ENCODE measurements at regions not wholly inside any gene's neighbourhood (a gene's known extent, or its start where the extent isn't known, plus 50 kb on each side); places are given as distances from the start of the nearest gene placed in this dataset.

DNA sequence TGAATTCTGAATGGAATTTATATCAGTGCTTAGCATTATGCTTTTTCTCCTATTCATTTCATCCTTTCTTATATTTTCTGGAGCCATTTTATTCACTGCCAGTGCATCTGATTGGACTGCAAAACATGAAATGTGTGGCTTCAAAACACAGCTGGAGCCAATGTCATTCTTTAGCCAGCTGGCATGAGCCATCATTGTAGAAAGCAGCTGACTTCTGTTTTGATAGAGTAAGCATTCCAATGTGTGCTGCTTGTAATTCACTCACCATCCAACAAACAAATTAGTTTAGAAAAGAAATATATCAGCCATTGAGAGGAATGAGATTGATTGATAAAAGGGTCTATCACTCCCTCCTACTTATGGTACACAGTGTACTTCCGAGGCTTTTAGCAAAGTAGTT, 2616.0 kb downstream of the ARAP2 start:
- no peaks in the 10 kb centered on the region for H3K27me3 ChIP-seq (ENCODE audit: low read length)
- no peak overlapping the region for H3K27ac ChIP-seq (ENCODE audit: low read length)
- no peaks in the 10 kb centered on the region for H4K20me1 ChIP-seq (ENCODE audit: low read length)
- H3K4me2 ChIP-seq (ENCODE audit: low read length): no peak overlapping the region
- POLR2A ChIA-PET (ENCODE audit: unreplicated experiment): no interaction called here
- H3K4me3 ChIP-seq (ENCODE audit: low read length): no peak overlapping the region
- H3F3A ChIP-seq (ENCODE audit: low read length, unreplicated experiment): no peaks in the 10 kb centered on the region
- no TSS peak for BruUV-seq (replicated peaks)
- no peaks in the 10 kb centered on the region for H3K4me1 ChIP-seq (ENCODE audit: insufficient read depth, low read length)
- H2AFZ ChIP-seq (ENCODE audit: low read length): no peak overlapping the region
- no peaks in the 10 kb centered on the region for H3K9me3 ChIP-seq (ENCODE audit: low read length)
- DNase-seq (no peak), ATAC-seq (no peak)
- no peaks in the 10 kb centered on the region for H3K9me2 ChIP-seq (replicated peaks; ENCODE audit: low read length)
- no peaks in the 10 kb centered on the region for H3K79me2 ChIP-seq (ENCODE audit: low read length)
- intact Hi-C loops (cut with micrococcal nuclease): no loop called here
- H3K36me3 ChIP-seq (ENCODE audit: low read depth, low read length): no peaks in the 10 kb centered on the region
- H3K9ac ChIP-seq (ENCODE audit: low read length): no peak overlapping the region
- TF ChIP-seq, protein P1, sequence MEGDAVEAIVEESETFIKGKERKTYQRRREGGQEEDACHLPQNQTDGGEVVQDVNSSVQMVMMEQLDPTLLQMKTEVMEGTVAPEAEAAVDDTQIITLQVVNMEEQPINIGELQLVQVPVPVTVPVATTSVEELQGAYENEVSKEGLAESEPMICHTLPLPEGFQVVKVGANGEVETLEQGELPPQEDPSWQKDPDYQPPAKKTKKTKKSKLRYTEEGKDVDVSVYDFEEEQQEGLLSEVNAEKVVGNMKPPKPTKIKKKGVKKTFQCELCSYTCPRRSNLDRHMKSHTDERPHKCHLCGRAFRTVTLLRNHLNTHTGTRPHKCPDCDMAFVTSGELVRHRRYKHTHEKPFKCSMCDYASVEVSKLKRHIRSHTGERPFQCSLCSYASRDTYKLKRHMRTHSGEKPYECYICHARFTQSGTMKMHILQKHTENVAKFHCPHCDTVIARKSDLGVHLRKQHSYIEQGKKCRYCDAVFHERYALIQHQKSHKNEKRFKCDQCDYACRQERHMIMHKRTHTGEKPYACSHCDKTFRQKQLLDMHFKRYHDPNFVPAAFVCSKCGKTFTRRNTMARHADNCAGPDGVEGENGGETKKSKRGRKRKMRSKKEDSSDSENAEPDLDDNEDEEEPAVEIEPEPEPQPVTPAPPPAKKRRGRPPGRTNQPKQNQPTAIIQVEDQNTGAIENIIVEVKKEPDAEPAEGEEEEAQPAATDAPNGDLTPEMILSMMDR (conservative IDR thresholded peaks at IDR 0.05; ENCODE audit: low read depth, low read length): no peak
- no peak for TF ChIP-seq EZH2phosphoT487 (IDR thresholded peaks at IDR 0.05; ENCODE audit: borderline replicate concordance, low read length)
- TF ChIP-seq EZH2 (IDR thresholded peaks at IDR 0.05; ENCODE audit: low read length, unreplicated experiment): no peak
- CTCF ChIA-PET: no interaction called here

DNA sequence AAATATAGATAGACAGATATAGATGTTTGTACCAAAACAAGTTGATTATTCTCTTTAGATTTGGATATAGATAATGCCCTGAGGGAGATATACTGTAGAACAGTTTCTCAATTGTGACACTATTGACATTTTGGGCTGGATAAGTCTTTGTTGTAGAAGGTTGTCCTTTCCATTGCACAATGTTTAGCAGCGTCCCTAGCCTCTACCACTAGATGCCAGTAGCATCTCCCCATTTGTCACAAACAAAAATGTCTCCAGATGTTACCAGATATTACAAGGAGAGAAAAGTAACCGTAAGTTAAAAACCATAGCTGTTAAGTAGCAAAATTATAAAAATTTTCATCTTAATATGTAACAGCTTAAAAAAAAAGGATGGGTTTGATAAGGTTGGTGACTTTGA, 2595.3 kb downstream of the ARAP2 start:
- ATAC-seq (no peak), DNase-seq (peak; percentile 43)
- Histone ChIP-seq H3K4me2 (ENCODE audit: low read length) (no peak overlapping the region), H3K27ac (ENCODE audit: low read length) (no peak overlapping the region), H3F3A (ENCODE audit: low read length, unreplicated experiment) (no peaks in the 10 kb centered on the region), H3K4me3 (ENCODE audit: low read length) (no peak overlapping the region), H3K36me3 (ENCODE audit: low read depth, low read length) (no peaks in the 10 kb centered on the region), H2AFZ (ENCODE audit: low read length) (no peak overlapping the region), H3K4me1 (ENCODE audit: insufficient read depth, low read length) (no peaks in the 10 kb centered on the region), H3K27me3 (ENCODE audit: low read length) (no peaks in the 10 kb centered on the region), H3K9me3 (ENCODE audit: low read length) (no peaks in the 10 kb centered on the region), H3K79me2 (ENCODE audit: low read length) (no peaks in the 10 kb centered on the region), H3K9ac (ENCODE audit: low read length) (no peak overlapping the region), H3K9me2 (replicated peaks; ENCODE audit: low read length) (no peaks in the 10 kb centered on the region), H4K20me1 (ENCODE audit: low read length) (no peaks in the 10 kb centered on the region)
- intact Hi-C loops (cut with micrococcal nuclease): loop anchor here (1.0 kb wide), 2 partner anchors 773 to 1071 kb away; no protein-coding TSS in a partner anchor
- no TSS peak for BruUV-seq (replicated peaks)
- ChIA-PET CTCF (interaction anchor here (0.6 to 1.0 kb wide), 3 partner anchors 774 to 1072 kb away, joined by 3 to 4 read pairs (median 3); no protein-coding TSS in a partner anchor), POLR2A (ENCODE audit: unreplicated experiment) (no interaction called here)
- TF ChIP-seq, protein P1 (conservative IDR thresholded peaks at IDR 0.05; ENCODE audit: low read depth, low read length): peak; percentile 71
- TF ChIP-seq EZH2phosphoT487 (IDR thresholded peaks at IDR 0.05; ENCODE audit: borderline replicate concordance, low read length): no peak

DNA sequence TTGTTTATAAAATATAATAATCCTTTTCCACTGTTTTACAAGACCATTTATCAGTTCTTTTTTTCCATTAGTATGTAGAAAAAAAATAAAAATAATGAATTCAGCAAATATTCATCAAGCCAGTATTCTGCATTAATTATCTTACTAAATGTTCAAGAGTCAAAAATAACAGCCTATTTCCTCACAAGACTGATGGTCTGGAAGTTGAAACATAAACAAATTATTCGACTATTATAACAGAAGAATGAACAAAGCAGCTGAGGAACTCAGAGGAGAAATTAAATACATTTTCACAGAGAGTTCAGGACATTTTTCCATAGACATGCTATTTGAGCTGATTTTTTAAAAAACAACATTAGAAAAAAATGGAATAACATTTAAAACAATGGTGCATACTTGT, 2594.8 kb downstream of the ARAP2 start:
- Histone ChIP-seq H3K27ac (ENCODE audit: low read length) (no peak overlapping the region), H3K4me3 (ENCODE audit: low read length) (no peak overlapping the region), H3K9ac (ENCODE audit: low read length) (no peak overlapping the region), H3K79me2 (ENCODE audit: low read length) (no peaks in the 10 kb centered on the region), H3K9me3 (ENCODE audit: low read length) (no peaks in the 10 kb centered on the region), H3K27me3 (ENCODE audit: low read length) (no peaks in the 10 kb centered on the region), H3F3A (ENCODE audit: low read length, unreplicated experiment) (no peaks in the 10 kb centered on the region), H3K36me3 (ENCODE audit: low read depth, low read length) (no peaks in the 10 kb centered on the region), H2AFZ (ENCODE audit: low read length) (no peak overlapping the region), H3K9me2 (replicated peaks; ENCODE audit: low read length) (no peaks in the 10 kb centered on the region), H4K20me1 (ENCODE audit: low read length) (no peaks in the 10 kb centered on the region), H3K4me2 (ENCODE audit: low read length) (no peak overlapping the region), H3K4me1 (ENCODE audit: insufficient read depth, low read length) (no peaks in the 10 kb centered on the region)
- intact Hi-C loops (cut with micrococcal nuclease): loop anchor here (1.0 kb wide), 2 partner anchors 773 to 1071 kb away; no protein-coding TSS in a partner anchor
- ChIA-PET CTCF (interaction anchor here (0.6 kb wide), 2 partner anchors 1045 to 1071 kb away, joined by 3 to 4 read pairs; no protein-coding TSS in a partner anchor), POLR2A (ENCODE audit: unreplicated experiment) (no interaction called here)
- no peak for DNase-seq
- BruUV-seq (replicated peaks): no TSS peak
- no peak for ATAC-seq
- TF ChIP-seq EZH2 (IDR thresholded peaks at IDR 0.05; ENCODE audit: low read length, unreplicated experiment) (no peak), EZH2phosphoT487 (IDR thresholded peaks at IDR 0.05; ENCODE audit: borderline replicate concordance, low read length) (no peak)
- TF ChIP-seq, protein P1 (conservative IDR thresholded peaks at IDR 0.05; ENCODE audit: low read depth, low read length): no peak
